ENCODE measurements at regions not wholly inside any gene's neighbourhood (a gene's known extent, or its start where the extent isn't known, plus 50 kb on each side); places are given as distances from the start of the nearest gene placed in this dataset.

- Mint-ChIP-seq H3K4me3 (no peak overlapping the region), H3K4me1 (no peaks in the 10 kb centered on the region), H3K27ac (no peak overlapping the region), H3K27me3 (peaks cover 4% of the 10 kb centered on the region), H3K9me3 (peaks cover 0 to 6% (median 1%) of the 10 kb centered on the region in 7 donors), H3K36me3 (no peaks in the 10 kb centered on the region)
- no peak overlapping the region for H3K4me3 ChIP-seq (ENCODE audit: low read depth, low read length)
- no peaks in the 10 kb centered on the region for H3K36me3 ChIP-seq (ENCODE audit: control insufficient read depth, insufficient read depth, low read length)
- H3K27ac ChIP-seq (ENCODE audit: insufficient read depth, low read length, poor library complexity, severe bottlenecking) = no peak overlapping the region
- ATAC-seq (ENCODE audit: low read depth in 2 of 2) (no peak), DNase-seq (no peak)
- no peaks in the 10 kb centered on the region for H3K4me1 ChIP-seq (ENCODE audit: control insufficient read depth, insufficient read depth, low read length, poor library complexity, severe bottlenecking)
- no peaks in the 10 kb centered on the region for H3K9me3 ChIP-seq (ENCODE audit: control insufficient read depth in 2 of 2, low read length in 2 of 2)
- H3K27me3 ChIP-seq (ENCODE audit: control insufficient read depth, insufficient read depth, low read length) = no peaks in the 10 kb centered on the region
These were observed 88.0 kb downstream of the AQP4 start for GRCh38 chr18:26777351-26778053.

- no peak overlapping the region for H3K4me3 Mint-ChIP-seq
- no peak for ATAC-seq (ENCODE audit: low read depth in 2 of 2)
- H3K9me3 Mint-ChIP-seq = peaks cover 0 to 8% (median 2%) of the 10 kb centered on the region in 7 donors
- Histone ChIP-seq H3K27ac (ENCODE audit: insufficient read depth, low read length, poor library complexity, severe bottlenecking) (no peak overlapping the region), H3K9me3 (ENCODE audit: control insufficient read depth in 2 of 2, low read length in 2 of 2) (no peaks in the 10 kb centered on the region), H3K4me3 (ENCODE audit: low read depth, low read length) (no peak overlapping the region), H3K4me1 (ENCODE audit: control insufficient read depth, insufficient read depth, low read length, poor library complexity, severe bottlenecking) (no peaks in the 10 kb centered on the region), H3K27me3 (ENCODE audit: control insufficient read depth, insufficient read depth, low read length) (no peaks in the 10 kb centered on the region), H3K36me3 (ENCODE audit: control insufficient read depth, insufficient read depth, low read length) (no peaks in the 10 kb centered on the region)
- H3K27me3 Mint-ChIP-seq = no peaks in the 10 kb centered on the region
- no peaks in the 10 kb centered on the region for H3K36me3 Mint-ChIP-seq
- no peak overlapping the region for H3K27ac Mint-ChIP-seq
- H3K4me1 Mint-ChIP-seq = no peaks in the 10 kb centered on the region
- DNase-seq = no peak
These were observed 92.8 kb downstream of the AQP4 start for GRCh38 chr18:26772691-26773090.

- no peak for ATAC-seq (ENCODE audit: low read depth in 2 of 2)
- no peak overlapping the region for H3K27ac Mint-ChIP-seq
These were observed 94.0 kb downstream of the AQP4 start for GRCh38 chr18:26771524-26771923.

GRCh38 chr18:26768385-26768784 lies 97.1 kb downstream of the AQP4 start:
- Mint-ChIP-seq H3K27me3 (no peaks in the 10 kb centered on the region), H3K36me3 (no peaks in the 10 kb centered on the region), H3K27ac (no peak overlapping the region), H3K4me3 (no peak overlapping the region), H3K9me3 (peaks cover 0 to 9% (median 2%) of the 10 kb centered on the region in 7 donors), H3K4me1 (no peaks in the 10 kb centered on the region)
- DNase-seq = no peak
- no peaks in the 10 kb centered on the region for H3K4me1 ChIP-seq (ENCODE audit: control insufficient read depth, insufficient read depth, low read length, poor library complexity, severe bottlenecking)
- no peak overlapping the region for H3K27ac ChIP-seq (ENCODE audit: insufficient read depth, low read length, poor library complexity, severe bottlenecking)
- no peaks in the 10 kb centered on the region for H3K9me3 ChIP-seq (ENCODE audit: control insufficient read depth in 2 of 2, low read length in 2 of 2)
- no peaks in the 10 kb centered on the region for H3K36me3 ChIP-seq (ENCODE audit: control insufficient read depth, insufficient read depth, low read length)
- no peak overlapping the region for H3K4me3 ChIP-seq (ENCODE audit: low read depth, low read length)
- ATAC-seq (ENCODE audit: low read depth in 2 of 2) = no peak
- no peaks in the 10 kb centered on the region for H3K27me3 ChIP-seq (ENCODE audit: control insufficient read depth, insufficient read depth, low read length)

More at GRCh38 chr18:26771524-26771923, 94.0 kb downstream of the AQP4 start:
- Mint-ChIP-seq H3K9me3 (peaks cover 0 to 8% (median 2%) of the 10 kb centered on the region in 7 donors), H3K36me3 (no peaks in the 10 kb centered on the region), H3K27me3 (no peaks in the 10 kb centered on the region), H3K4me1 (no peaks in the 10 kb centered on the region), H3K4me3 (no peak overlapping the region)
- Histone ChIP-seq H3K27me3 (ENCODE audit: control insufficient read depth, insufficient read depth, low read length) (no peaks in the 10 kb centered on the region), H3K4me1 (ENCODE audit: control insufficient read depth, insufficient read depth, low read length, poor library complexity, severe bottlenecking) (no peaks in the 10 kb centered on the region), H3K27ac (ENCODE audit: insufficient read depth, low read length, poor library complexity, severe bottlenecking) (no peak overlapping the region), H3K9me3 (ENCODE audit: control insufficient read depth in 2 of 2, low read length in 2 of 2) (no peaks in the 10 kb centered on the region), H3K4me3 (ENCODE audit: low read depth, low read length) (no peak overlapping the region), H3K36me3 (ENCODE audit: control insufficient read depth, insufficient read depth, low read length) (no peaks in the 10 kb centered on the region)
- no peak for DNase-seq

- peaks cover 0 to 9% (median 3%) of the 10 kb centered on the region in 7 donors for H3K9me3 Mint-ChIP-seq
These were observed 100.0 kb downstream of the AQP4 start for GRCh38 chr18:26765498-26765897.

GRCh38 chr18:26764586-26764985 lies 100.9 kb downstream of the AQP4 start:
- no peak for ATAC-seq (ENCODE audit: low read depth in 2 of 2)
- no peaks in the 10 kb centered on the region for H3K9me3 ChIP-seq (ENCODE audit: control insufficient read depth in 2 of 2, low read length in 2 of 2)
- H3K27ac ChIP-seq (ENCODE audit: insufficient read depth, low read length, poor library complexity, severe bottlenecking) = no peak overlapping the region
- H3K36me3 ChIP-seq (ENCODE audit: control insufficient read depth, insufficient read depth, low read length) = no peaks in the 10 kb centered on the region
- Mint-ChIP-seq H3K9me3 (peaks cover 0 to 9% (median 3%) of the 10 kb centered on the region in 7 donors), H3K4me1 (no peaks in the 10 kb centered on the region), H3K4me3 (peak overlapping the region in 1 of 4 donors; percentile 45), H3K36me3 (no peaks in the 10 kb centered on the region), H3K27me3 (no peaks in the 10 kb centered on the region), H3K27ac (no peak overlapping the region)
- no peak for DNase-seq
- H3K4me1 ChIP-seq (ENCODE audit: control insufficient read depth, insufficient read depth, low read length, poor library complexity, severe bottlenecking) = no peaks in the 10 kb centered on the region
- H3K27me3 ChIP-seq (ENCODE audit: control insufficient read depth, insufficient read depth, low read length) = no peaks in the 10 kb centered on the region
- H3K4me3 ChIP-seq (ENCODE audit: low read depth, low read length) = no peak overlapping the region

More at GRCh38 chr18:26765498-26765897, 100.0 kb downstream of the AQP4 start:
- Histone ChIP-seq H3K4me3 (ENCODE audit: low read depth, low read length) (no peak overlapping the region), H3K4me1 (ENCODE audit: control insufficient read depth, insufficient read depth, low read length, poor library complexity, severe bottlenecking) (no peaks in the 10 kb centered on the region), H3K36me3 (ENCODE audit: control insufficient read depth, insufficient read depth, low read length) (no peaks in the 10 kb centered on the region), H3K27me3 (ENCODE audit: control insufficient read depth, insufficient read depth, low read length) (no peaks in the 10 kb centered on the region), H3K27ac (ENCODE audit: insufficient read depth, low read length, poor library complexity, severe bottlenecking) (no peak overlapping the region), H3K9me3 (ENCODE audit: control insufficient read depth in 2 of 2, low read length in 2 of 2) (no peaks in the 10 kb centered on the region)
- Mint-ChIP-seq H3K4me3 (no peak overlapping the region), H3K27ac (no peak overlapping the region), H3K4me1 (no peaks in the 10 kb centered on the region), H3K36me3 (no peaks in the 10 kb centered on the region), H3K27me3 (no peaks in the 10 kb centered on the region)
- no peak for DNase-seq
- ATAC-seq (ENCODE audit: low read depth in 2 of 2) = no peak

GRCh38 chr18:26764177-26764576 lies 101.3 kb downstream of the AQP4 start:
- no peak for ATAC-seq (ENCODE audit: low read depth in 2 of 2)
- Mint-ChIP-seq H3K27ac (no peak overlapping the region), H3K36me3 (no peaks in the 10 kb centered on the region), H3K27me3 (no peaks in the 10 kb centered on the region), H3K4me1 (no peaks in the 10 kb centered on the region), H3K9me3 (peaks cover 0 to 12% (median 2%) of the 10 kb centered on the region in 7 donors), H3K4me3 (peak overlapping the region in 1 of 4 donors; percentile 45)
- Histone ChIP-seq H3K9me3 (ENCODE audit: control insufficient read depth in 2 of 2, low read length in 2 of 2) (no peaks in the 10 kb centered on the region), H3K36me3 (ENCODE audit: control insufficient read depth, insufficient read depth, low read length) (no peaks in the 10 kb centered on the region), H3K27me3 (ENCODE audit: control insufficient read depth, insufficient read depth, low read length) (no peaks in the 10 kb centered on the region), H3K4me3 (ENCODE audit: low read depth, low read length) (no peak overlapping the region), H3K4me1 (ENCODE audit: control insufficient read depth, insufficient read depth, low read length, poor library complexity, severe bottlenecking) (no peaks in the 10 kb centered on the region), H3K27ac (ENCODE audit: insufficient read depth, low read length, poor library complexity, severe bottlenecking) (no peak overlapping the region)
- no peak for DNase-seq

- H3K27me3 ChIP-seq (ENCODE audit: control insufficient read depth, insufficient read depth, low read length) = no peaks in the 10 kb centered on the region
- Mint-ChIP-seq H3K27ac (no peak overlapping the region), H3K4me3 (no peak overlapping the region), H3K27me3 (no peaks in the 10 kb centered on the region), H3K9me3 (peaks cover 0 to 12% (median 2%) of the 10 kb centered on the region in 7 donors), H3K4me1 (no peaks in the 10 kb centered on the region), H3K36me3 (no peaks in the 10 kb centered on the region)
- no peaks in the 10 kb centered on the region for H3K9me3 ChIP-seq (ENCODE audit: control insufficient read depth in 2 of 2, low read length in 2 of 2)
- H3K27ac ChIP-seq (ENCODE audit: insufficient read depth, low read length, poor library complexity, severe bottlenecking) = no peak overlapping the region
- H3K4me1 ChIP-seq (ENCODE audit: control insufficient read depth, insufficient read depth, low read length, poor library complexity, severe bottlenecking) = no peaks in the 10 kb centered on the region
- ATAC-seq (ENCODE audit: low read depth in 2 of 2) = no peak
- DNase-seq = no peak
- H3K4me3 ChIP-seq (ENCODE audit: low read depth, low read length) = no peak overlapping the region
- no peaks in the 10 kb centered on the region for H3K36me3 ChIP-seq (ENCODE audit: control insufficient read depth, insufficient read depth, low read length)
These were observed 101.9 kb downstream of the AQP4 start for GRCh38 chr18:26763446-26764110.
